NCI-H2196 treated with DMSO at 0.1 percent for 48 hours (cell line): ENCODE measurements at regions not wholly inside any gene's neighbourhood (a gene's known extent, or its start where the extent isn't known, plus 50 kb on each side); places are given as distances from the start of the nearest gene placed in this dataset.
"Not testable (repeated sequence)": the region's sequence is repeated elsewhere in the genome, so short reads cannot be mapped to it uniquely, and the experiment has no call there.

Source experiments
- DNase-seq: peaks from one replicate; lab custom pipeline; 2025; ENCODE audit not compliant: unreplicated experiment; lab: John Stamatoyannopoulos, UW

DNA sequence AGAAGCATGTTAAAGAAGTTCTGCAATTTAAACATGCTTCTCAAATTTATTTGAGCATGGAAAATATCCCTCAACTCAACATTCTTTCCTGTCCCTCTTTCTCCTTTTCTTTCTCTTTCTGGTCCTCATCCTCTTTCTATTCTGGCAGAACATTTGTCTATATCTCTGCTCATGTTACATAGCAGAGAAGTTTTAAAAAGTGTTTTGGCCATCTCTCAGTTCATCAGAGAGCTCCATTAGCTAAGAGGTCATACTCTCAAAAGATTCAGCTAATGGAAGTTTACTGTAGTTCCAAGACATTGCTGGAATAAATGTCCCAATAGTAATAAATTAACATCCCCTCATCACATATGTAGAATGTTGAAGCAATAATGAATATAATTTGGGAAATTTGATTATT is 53.5 kb downstream of the XCL2 start:
- DNase-seq: no peak

DNA sequence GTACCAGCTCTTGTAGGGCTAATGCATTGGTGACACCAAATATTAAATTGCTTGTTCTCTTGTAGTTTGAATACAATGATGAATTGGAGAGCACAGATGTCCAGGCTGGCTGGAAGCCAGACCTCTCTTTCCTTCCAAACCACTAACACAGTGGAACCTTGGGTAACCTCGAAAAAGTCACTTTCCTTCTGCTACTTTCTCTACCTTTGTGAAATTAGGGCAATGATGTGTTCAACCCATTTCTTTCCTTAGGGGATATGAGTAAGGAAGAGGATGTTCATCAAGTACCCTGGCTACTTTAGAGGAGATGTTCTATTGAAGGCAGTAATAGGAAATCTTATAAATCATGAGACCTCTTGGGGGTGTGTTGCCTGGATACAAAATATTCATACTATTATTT is 55.7 kb downstream of the XCL2 start:
- no peak for DNase-seq

DNA sequence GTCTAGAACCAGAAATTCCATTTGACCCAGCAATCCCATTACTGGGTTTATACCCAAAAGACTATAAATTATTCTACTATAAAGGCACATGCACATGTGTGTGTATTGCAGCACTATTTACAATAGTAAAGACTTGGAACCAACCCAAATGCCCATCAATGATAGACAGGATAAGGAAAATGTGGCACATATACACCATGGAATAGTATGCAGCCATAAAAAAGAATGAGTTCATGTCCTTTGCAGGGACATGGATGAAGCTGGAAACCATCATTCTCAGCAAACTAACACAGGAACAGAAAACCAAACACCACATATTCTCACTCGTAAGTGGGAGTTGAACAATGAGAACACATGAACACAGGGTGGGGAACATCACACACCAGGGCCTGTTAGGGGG is 57.0 kb downstream of the XCL2 start:
- DNase-seq: not testable (repeated sequence)

DNA sequence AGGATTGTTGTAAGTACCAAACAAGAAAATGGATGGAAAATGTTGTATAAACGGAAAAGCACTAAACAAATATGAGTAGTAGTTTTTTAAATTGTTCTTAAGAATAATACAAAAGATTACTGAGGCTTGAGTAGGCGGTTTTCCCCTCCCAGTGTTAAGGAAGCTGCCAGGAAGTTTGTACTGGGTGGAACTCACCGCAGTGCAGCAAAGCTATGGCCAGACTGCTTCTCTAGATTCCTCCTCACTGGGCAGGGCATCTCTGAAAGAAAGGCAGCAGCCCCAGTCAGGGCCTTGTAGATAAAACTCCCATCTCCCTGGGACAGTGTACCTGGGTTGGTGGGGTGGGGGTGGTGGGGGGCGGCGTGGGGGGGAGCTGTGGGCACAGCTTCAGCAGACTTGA is 58.7 kb downstream of the XCL2 start:
- DNase-seq: no peak

DNA sequence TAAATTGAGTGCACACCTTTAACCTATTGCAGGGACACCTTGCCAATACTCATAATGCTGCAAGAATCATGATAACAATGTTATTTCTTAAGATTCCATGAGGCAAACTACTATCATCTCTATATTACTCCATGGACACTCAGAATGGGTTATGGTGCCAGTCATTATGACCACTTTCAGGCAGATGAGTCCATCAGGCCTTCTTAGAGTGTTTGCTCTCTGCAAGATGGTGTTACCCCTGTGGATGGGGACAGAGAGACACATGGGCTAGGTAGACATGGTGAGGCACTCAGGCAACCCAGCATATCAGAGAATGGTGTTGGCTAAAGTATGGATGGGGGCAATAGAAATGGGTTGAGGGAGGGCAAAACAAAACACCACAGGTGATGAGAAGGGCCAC is 59.7 kb downstream of the XCL2 start:
- no peak for DNase-seq

DNA sequence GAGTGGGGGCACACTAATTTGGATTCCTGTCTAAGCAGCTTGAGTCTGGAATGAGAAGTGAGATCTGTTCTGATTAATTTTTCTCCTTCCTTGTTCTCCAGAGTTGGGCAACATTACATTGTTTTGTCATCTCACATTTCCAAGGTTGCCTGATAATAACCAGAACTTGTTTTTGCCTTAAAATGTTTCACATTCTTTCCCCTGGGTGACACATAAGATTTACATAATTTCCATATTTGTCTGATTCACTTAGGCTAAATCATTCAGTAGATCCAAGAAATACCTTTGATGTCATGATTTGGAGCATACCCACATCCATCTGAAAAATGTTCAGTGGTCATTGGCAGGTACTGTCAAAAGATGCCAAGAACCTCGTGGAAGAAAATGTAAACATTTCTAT is 60.3 kb downstream of the XCL2 start:
- DNase-seq: no peak

DNA sequence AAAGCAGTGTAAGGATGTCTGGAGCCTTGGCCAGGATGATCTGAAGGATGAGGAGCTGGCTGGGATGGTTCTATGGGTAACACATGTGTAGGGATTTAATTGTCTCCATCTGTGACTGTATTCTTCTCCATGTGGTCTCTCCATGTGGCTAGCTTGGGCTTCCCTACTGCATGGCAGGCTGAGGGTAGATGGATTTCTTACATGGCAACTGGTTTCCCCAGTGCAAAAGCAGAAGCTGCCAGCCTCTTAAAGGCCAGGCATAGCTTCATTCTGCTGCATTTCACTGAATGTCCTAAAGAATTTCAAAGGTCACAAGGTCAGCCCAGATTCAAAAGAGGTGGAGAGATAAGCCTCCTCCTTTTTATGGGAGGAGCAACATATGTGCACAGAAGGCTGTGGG is 61.7 kb downstream of the XCL2 start:
- no peak for DNase-seq

DNA sequence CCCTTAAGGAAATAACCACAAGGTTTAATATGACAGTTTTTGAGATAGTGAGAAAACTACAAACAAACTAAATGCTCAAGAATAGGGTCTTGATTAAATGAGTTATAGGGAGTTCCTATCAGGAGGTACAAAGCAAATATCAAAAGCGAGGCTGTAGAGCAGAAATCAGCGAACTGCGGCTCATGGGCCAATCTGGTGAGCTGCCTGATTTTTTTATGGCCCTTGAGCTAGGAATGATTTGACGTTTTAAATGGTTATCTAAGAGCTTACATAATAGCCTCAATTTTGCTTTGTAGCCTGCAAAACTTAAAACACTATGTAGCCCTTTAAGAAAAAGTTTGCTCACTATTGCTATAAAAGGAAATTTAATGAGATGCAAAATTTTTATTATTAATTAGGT is 62.2 kb downstream of the XCL2 start:
- DNase-seq: no peak

DNA sequence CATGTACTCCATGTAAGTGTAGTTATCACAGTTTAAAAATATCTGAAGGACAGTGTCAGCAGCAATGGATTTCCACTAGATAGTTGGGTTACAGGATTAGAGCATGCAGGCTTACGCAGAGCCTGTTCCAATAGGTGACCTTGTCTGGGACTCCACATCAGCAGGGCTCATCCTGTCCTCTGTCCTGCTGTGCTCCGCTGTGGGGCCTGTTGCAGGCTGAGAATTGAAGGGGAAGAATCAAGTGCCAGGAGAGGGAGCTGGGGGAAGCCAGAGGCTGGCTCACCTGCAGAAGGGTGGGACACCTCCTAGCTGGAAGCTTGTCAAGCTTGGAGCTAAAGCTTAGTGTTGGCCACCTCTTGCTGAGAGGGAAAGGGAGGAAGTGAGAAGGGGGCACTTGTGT is 62.8 kb downstream of the XCL2 start:
- no peak for DNase-seq

DNA sequence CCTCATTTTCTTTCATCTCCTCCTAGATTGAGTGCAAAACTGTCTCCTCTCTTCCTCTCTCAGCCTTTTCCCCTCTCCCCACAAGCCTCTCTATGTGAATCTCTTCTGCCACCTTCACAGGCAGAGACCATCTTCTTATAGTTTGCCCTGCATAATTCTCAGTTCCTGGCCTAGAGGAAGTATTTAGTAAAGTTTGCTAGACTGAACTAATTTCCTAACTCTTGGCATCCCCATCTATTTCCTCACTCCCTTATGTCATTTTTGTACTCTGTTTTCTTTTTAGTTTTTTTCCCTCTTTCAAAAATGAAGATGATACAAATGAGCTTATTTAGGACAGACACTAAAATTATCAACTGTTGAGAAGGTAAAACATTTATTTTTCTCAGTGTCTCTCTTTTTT is 66.0 kb downstream of the XCL2 start:
- DNase-seq: no peak

DNA sequence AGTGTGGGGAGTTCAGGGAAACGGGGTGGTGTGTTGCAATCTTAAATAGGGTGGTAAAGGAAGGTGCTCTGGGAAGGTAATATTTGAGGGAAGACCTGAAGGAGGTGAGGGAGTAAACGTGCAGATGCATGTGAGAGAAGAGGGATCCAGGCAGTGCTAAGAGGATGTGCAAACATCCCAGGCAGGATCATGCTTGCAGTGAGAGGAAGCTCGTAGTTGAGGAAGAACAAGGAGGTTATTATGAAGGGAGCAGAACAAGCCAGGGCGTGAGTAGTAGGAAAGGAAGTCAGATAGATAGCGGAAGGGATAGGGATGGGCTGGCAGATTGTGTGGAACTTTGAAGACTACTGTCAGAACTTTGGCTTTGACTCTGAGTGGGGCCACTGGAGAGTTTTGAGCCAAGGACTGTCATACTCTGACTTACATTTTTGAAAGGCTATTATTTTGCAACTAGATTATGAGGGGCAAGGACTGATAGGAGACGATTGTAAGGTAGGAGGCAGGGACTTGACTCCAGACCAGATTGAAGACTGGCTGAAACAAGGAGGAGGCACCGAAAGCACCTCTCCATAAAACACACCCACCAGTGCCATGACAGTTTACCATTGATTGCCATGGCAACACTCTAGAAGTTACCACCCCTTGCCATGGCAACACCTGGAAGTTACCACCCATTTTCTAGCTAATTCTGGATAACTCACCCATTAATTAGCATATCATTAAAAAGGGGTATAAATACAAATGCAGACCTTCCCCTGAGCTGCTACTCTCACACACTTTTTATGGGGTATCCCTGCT is 67.0 kb downstream of the XCL2 start:
- DNase-seq: no peak

DNA sequence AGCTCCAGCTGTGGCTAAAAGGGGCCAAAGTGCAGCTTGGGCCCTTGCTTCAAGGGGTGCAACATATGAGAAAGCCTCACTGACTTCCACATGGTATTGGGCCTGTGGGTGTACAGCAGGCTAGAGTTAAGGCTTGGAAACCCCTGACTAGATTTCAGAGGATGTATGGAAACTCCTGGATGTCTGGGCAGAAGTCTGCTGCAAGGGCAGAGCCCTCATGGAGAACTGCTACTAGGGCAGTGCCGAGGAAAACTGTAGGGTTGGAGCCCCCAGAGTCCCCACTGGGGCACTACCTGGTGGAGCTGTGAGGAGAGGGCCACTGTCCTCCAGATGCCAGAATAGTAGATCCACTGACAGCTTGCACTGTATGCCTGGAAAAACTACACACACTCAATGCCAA is 69.5 kb downstream of the XCL2 start:
- DNase-seq: no peak

DNA sequence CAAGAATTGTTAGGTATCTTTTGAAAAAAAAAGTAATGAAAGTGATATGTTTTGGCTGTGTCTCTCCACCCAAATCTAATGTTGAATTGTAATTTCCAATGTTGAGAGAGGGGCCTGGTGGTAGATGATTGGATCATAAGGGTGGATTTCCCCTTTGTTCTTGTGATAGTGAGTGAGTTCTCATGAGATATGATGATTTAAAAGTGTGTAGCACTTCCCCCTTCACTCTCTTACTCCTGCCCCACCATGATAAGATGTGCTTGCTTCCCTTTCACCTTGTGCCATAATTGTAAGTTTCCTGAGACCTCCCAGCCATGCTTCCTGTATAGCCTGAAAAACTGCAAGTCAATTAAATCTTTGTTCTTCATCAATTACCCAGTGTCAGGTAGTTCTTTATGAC is 70.7 kb downstream of the XCL2 start:
- DNase-seq: no peak

DNA sequence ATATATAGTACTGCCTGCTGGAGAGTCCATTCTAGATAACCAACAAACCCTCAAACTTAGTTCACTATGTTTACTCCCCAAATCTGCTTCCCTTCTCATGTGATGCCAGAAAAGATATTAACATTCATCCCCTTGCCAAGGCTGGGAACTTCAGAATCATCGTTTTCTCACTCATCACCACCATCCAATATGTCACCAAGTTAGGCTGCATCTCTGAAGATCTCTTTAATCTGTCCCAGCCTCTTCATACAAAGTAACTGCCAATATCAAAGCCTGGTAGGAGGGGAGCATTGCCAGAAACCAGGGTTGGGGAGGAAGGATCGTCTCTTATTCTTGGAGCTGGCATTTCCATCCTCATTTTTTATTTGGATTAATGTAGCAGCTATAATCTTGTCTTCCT is 71.6 kb downstream of the XCL2 start:
- DNase-seq: no peak

DNA sequence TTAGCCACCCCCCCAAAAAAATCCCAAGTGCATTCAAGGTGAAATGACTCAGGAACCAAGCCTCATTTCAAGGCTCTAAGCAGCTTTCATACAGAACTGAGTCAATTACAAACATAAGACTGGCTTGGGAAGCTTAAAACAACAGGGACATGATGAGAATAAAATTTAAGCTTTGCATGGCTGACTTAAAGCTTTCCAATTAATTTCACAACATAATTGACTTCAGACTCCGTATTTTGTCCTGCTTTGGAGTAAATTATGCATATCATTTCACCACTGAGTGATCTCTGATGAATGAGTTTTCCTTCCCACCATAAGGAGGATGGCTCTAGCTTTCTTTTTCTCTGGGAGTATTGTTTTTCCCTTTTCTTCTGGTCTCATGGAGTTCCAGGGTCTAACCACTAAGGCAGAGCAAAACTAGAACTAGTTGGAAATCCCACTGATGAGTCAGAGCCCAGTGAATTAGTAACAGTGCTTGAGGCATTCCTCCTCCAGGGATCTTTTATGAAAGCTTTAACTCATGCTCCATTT is 72.8 kb downstream of the XCL2 start:
- DNase-seq: no peak

DNA sequence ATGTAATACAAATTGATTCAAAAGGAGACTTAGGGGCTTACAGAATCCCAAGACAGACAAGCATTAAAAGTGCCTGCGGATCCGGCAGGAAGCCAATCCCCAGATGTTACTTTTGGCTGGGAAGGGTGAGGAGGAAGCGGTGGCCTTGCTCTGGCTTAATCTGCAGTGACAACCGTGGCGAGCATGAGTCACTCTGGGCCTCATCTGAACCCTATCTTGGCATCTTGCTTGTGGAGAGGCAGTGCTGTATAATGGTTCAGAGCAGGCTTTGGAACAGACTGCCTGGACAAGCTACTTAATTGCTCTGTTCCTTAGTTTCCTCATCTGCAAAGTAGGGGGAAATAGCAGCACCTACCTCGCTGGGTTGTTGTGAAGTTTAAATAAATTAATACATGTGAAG is 74.1 kb downstream of the XCL2 start:
- no peak for DNase-seq

DNA sequence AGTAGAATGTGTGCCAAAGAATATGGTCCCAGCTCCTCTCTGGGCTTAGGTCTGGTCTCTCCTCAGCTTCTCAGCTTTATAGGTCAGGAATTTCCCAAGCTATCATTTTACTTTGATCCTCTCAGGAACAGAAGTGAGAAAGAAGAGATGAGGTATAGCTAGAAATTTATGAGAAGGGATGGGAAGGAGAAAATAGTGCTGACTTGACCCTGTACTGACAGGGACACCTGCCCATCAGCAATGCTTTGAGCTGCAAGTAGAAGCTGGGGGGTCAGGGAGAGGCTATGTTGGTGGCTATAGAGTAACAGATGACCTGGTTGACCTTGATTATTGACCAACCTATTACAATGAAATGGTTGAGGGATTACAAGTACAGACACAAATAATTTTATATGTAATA is 75.0 kb downstream of the XCL2 start:
- DNase-seq: no peak

DNA sequence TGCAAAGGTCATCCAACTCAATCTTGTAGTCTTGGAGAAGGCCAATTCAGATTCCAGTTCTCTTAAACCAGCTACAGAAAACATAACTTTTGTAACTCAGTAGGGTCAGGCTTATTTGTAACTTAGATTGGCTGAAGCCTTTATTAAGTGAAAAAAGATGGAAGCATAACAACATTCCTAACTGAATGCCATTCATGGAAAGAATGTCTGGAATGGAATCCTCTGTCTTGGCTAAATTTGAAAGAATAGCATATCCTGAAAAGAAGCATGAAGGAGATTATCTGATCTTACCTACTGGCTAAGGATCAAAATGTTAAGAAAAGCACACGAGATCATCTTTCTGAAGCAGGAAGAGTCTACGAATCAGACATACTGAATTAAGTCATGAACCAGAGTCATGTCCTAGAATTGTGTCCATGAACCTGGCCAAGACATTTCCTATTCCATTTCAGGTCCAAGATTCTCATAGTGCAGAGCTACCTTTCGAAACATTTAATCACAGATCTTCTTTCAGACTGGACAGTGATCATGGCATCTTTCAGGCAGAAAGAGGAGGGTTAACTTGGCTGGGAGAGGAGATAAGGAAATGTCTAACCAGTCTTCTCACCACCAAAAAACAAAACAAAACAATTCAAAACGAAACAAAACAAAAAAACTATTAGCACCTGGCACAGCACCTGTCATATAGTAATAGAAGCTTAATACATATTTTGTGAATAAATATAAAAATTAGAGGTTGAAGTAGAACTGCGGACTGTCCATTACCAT is 75.6 kb downstream of the XCL2 start:
- no peak for DNase-seq

DNA sequence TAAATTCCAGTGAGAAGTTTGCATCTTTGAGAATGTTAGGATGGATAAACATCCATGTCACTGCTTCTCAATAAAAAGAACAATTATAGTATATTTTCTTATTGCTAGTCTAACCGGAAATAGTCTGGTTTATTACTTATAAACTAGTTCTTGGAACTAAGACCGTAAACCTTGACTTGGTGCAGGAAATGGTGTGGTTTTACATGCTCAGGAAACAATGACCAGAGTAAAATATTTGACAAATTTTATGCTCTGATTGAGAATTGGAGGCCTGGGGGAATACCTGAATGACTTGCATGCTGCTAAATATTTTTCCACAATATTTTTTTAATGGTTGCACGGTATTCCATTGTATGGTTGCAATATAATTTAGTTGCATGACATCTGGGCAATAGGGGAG is 76.3 kb downstream of the XCL2 start:
- no peak for DNase-seq

DNA sequence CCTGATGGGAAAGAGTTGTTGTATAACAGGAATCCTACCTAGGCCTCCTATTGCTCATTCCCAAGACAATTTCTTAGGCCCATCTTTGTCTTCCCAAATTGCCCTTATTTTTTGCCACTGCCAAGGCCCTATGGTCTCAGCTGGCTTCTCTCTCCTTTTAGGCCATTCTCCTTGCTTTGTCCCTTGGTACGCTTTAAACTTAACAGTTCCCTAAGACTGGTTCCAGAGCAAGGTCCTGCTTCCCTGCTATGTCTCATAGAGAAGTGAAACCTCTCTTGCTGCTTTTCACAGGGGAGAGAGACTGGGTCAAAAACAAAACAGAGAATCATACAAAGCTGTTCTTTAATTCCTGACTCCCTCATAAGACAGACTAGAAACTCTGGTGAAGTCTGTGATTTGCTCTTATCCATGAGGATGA is 77.1 kb downstream of the XCL2 start:
- DNase-seq: no peak

DNA sequence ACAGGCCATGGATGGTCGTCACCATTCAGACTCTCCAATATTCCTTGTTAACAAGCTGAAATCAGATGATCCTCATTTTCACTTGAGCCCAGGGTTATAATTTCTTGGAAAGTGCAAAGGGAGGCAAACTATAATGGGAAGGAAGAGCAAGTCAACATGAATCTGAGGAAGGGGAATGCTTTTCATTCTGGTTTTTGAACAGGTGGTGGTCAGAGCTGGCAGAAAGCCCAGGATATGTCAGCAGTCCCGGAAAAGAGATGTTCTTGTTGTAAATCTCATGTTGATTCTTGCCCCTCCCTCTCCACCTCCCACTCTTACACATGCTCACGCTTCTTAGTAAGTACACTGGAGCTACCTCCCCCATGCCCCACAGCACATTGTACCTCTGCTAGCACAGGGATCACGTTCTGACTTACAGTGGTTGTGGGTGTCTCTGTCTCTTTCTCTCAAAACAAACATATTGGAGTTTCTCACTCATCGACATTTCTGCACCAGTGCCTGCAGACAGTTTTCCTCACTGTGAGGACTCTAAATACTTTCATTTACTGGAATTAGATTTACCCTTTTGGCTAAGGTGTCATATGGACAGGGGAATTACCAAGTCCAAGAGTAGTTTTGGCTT is 77.6 kb downstream of the XCL2 start:
- no peak for DNase-seq

DNA sequence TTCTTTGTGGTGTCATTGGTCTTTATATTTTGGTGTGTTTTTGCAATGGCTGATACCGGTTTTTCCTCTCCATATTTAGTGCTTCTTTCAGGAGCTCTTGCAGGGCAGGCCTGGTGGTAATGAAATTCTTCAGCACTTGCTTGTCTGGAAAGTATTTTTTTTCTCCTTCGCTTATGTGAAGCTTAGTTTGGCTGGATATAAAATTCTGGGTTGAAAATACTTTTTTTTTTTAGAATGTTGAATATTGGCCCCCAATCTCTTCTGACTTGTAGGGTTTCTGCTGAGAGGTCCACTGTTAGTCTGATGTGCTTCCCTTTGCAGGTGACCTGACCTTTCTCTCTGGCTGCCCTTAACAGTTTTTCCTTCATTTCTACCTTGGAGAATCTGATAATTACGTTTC is 82.7 kb downstream of the XCL2 start:
- DNase-seq: not testable (repeated sequence)
